Esophagus muscularis mucosa (tissue), 4 donors: ENCODE measurements at regions not wholly inside any gene's neighbourhood (a gene's known extent, or its start where the extent isn't known, plus 50 kb on each side); places are given as distances from the start of the nearest gene placed in this dataset.

Experiments used
- DNase-seq: peaks from one replicate; pipeline ENCODE4 v3.0.0-alpha.2; 2017; ENCODE audit errors: extremely low spot score
- H3K27ac ChIP-seq, 4 donors: fragments of 200-600 bp; sonication (generic); replicated peaks in 1 of 4; 1 replicate in 3 of 4; 2 replicates in 1 of 4; pipeline ENCODE4 v1.5.1; 2016 to 2019; ENCODE audit warnings: mild to moderate bottlenecking in 1 of 4
- H3K27me3 ChIP-seq, 4 donors: fragments of 200-600 bp; sonication (generic); one replicate each; pipeline versions ENCODE4 v1.5.1 to v1.6.0; 2016 to 2019
- H3K36me3 ChIP-seq, 4 donors: fragments of 200-600 bp; sonication (generic); one replicate each; pipeline ENCODE4 v1.5.1; 2016 to 2019
- H3K4me1 ChIP-seq, 4 donors: fragments of 200-600 bp; sonication (generic); one replicate each; pipeline ENCODE4 v1.5.1; 2016 to 2019
- H3K4me3 ChIP-seq, 4 donors: fragments of 200-600 bp; sonication (generic); 1 replicate in 2 of 4; 2 replicates in 2 of 4; pipeline ENCODE4 v1.5.1; 2016 to 2019; ENCODE audit warnings: mild to moderate bottlenecking in 4 of 4, moderate library complexity in 1 of 4
- H3K9me3 ChIP-seq, 4 donors: fragments of 200-600 bp; sonication (generic); 1 replicate in 3 of 4; 2 replicates in 1 of 4; pipeline ENCODE4 v1.5.1; 2016 to 2019
- EP300 ChIP-seq: sonication (generic); formaldehyde crosslinking; IDR thresholded peaks from one replicate; pipeline ENCODE4 v1.6.1; 2017; ENCODE audit warnings: antibody characterized with exemption
- POLR2A ChIP-seq: fragments of 450-650 bp; IDR thresholded peaks from one replicate; pipeline ENCODE4 v1.6.1; 2017; ENCODE audit warnings: antibody characterized with exemption, moderate library complexity, mild to moderate bottlenecking, low read depth
- POLR2AphosphoS5 ChIP-seq, 2 donors: sonication (generic); formaldehyde crosslinking; IDR thresholded peaks; one replicate each; pipeline ENCODE4 v1.6.1; 2017; ENCODE audit warnings: antibody characterized with exemption in 2 of 2
- WGBS: methylation state at CpG from one replicate; pipeline ENCODE4 v1.1.5; 2018; 5-methylcytosine and 5-hydroxymethylcytosine counted together
- intact Hi-C: fragments of 100-400 bp; cut with DNase I; formaldehyde crosslinking; loops from one replicate; pipeline ENCODE4 v1.15.1; 2023
- TF ChIP-seq, protein P1 (sequence below), 3 experiments: fragments of 200-600 bp in 2 of 3; fragments of 450-650 bp in 1 of 3; sonication (generic) in 2 of 3; IDR thresholded peaks; one replicate each; pipeline ENCODE4 v1.5.1; 2017 to 2019; ENCODE audit warnings: antibody characterized with exemption in 3 of 3, mild to moderate bottlenecking in 2 of 3, moderate library complexity in 1 of 3

DNA sequence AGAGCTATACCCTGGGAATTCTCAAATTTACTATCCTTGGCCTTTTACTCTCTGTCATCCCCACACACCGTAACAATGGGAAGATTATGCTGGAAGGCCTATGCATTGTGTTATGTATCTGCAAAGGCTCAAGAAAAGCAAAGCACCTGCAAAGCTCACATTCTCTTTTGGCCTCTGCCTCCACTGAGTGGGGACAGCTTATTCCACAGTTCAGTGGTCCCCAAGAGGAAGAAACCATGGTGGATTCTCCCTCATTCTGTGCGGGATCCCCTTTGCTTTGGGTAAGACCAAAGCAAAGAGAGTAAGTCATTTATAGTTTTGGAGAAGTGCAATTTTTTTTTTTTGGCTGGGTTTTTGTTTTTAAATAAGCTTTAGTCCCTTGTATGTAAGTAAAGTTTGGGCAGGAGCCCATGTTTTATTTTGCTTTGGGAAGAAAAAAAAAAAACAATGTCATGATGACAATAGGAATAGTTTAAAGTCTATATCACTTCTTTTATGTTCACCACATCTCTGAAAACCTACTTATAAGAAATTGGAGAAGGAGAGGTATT is 530.6 kb downstream of the FGF9 start:
- no peak overlapping the region for H3K27ac ChIP-seq
- intact Hi-C loops = no loop called here
- H3K4me3 ChIP-seq = no peak overlapping the region
- TF ChIP-seq, protein P1, sequence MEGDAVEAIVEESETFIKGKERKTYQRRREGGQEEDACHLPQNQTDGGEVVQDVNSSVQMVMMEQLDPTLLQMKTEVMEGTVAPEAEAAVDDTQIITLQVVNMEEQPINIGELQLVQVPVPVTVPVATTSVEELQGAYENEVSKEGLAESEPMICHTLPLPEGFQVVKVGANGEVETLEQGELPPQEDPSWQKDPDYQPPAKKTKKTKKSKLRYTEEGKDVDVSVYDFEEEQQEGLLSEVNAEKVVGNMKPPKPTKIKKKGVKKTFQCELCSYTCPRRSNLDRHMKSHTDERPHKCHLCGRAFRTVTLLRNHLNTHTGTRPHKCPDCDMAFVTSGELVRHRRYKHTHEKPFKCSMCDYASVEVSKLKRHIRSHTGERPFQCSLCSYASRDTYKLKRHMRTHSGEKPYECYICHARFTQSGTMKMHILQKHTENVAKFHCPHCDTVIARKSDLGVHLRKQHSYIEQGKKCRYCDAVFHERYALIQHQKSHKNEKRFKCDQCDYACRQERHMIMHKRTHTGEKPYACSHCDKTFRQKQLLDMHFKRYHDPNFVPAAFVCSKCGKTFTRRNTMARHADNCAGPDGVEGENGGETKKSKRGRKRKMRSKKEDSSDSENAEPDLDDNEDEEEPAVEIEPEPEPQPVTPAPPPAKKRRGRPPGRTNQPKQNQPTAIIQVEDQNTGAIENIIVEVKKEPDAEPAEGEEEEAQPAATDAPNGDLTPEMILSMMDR (IDR thresholded peaks at IDR 0.05) = no peak
- TF ChIP-seq EP300 = no peak
- no peak for TF ChIP-seq POLR2AphosphoS5 (IDR thresholded peaks at IDR 0.05)
- no peak for TF ChIP-seq POLR2A
- DNase-seq = peak; percentile 70
- no peaks in the 10 kb centered on the region for H3K27me3 ChIP-seq
- WGBS = 91% methylated on average over 2 of the region's 2 CpGs
- H3K36me3 ChIP-seq = no peaks in the 10 kb centered on the region
- peaks cover 9 to 18% (median 16%) of the 10 kb centered on the region in 4 donors for H3K4me1 ChIP-seq
- H3K9me3 ChIP-seq = peaks cover 0 to 2% (median 0%) of the 10 kb centered on the region in 4 donors

DNA sequence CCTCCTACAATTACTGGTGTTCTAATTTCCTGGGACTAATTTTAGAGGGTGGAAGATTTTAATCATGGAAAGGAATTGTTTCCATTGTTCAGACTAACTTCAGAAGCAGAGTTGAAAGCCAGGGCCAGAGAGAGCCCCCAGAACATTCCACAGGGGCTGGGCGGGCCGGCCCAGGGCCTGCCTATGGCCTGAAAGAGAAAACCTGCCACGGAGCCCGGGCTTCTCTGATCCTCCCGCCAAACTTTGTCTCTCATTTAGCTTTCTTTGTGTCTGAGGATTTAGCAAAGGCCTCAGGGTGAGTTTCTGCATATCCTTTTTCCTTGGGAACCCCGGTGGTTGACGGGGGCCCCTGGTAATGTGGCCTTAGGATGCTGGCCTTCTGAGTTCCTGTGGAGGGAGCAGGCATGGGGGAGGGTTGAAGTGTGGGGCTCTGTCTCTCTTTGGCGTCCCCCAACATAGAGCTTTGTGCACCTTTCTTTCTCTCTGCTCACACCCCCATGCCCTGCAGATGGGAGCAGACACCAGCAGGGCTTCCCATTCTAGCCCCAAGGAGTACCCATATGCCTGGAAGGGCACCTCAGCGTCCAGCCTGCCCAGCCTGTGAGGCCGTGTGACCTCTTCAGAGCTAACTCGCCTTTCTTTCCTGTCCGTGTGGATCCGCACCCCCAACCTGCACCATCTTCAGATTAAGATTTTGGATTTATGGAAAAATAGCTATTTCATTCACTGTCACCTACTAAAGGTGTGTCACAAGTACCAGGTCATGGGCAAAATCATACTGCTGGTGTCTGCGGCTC is 539.5 kb downstream of the FGF9 start:
- no peaks in the 10 kb centered on the region for H3K36me3 ChIP-seq
- DNase-seq = no peak
- TF ChIP-seq EP300 (no peak), POLR2A (no peak), POLR2AphosphoS5 (IDR thresholded peaks at IDR 0.05) (no peak)
- TF ChIP-seq, protein P1 (IDR thresholded peaks at IDR 0.05) = no peak
- no peak overlapping the region for H3K27ac ChIP-seq
- intact Hi-C loops = no loop called here
- no peak overlapping the region for H3K4me3 ChIP-seq
- no peaks in the 10 kb centered on the region for H3K4me1 ChIP-seq
- H3K27me3 ChIP-seq = no peaks in the 10 kb centered on the region
- WGBS = 83% methylated on average over 14 of the region's 14 CpGs
- peaks cover 0 to 5% (median 0%) of the 10 kb centered on the region in 4 donors for H3K9me3 ChIP-seq

DNA sequence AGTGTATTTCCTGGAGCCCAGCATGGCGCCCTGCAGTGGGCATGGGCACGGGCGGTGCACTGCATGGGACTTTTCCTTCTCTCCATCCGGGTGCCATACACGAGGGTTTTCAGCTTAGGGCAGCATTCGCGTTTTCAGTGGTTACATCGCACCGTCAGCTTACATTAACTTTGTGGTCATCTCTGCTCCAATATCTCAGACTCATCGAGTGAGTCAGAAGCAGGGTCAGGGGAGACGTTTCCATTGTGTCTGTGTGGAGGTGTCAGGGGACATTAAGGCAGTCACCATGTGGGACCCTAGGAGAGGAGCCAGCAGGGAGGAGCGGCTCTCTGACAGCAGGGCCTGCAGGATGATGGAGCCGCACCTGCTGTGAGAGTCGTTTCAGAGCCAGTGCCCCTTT is 541.0 kb downstream of the FGF9 start:
- TF ChIP-seq, protein P1 (IDR thresholded peaks at IDR 0.05) = no peak
- no peak for TF ChIP-seq POLR2AphosphoS5 (IDR thresholded peaks at IDR 0.05)
- TF ChIP-seq EP300 = no peak
- TF ChIP-seq POLR2A = no peak
- H3K9me3 ChIP-seq = no peaks in the 10 kb centered on the region
- intact Hi-C loops = no loop called here
- H3K36me3 ChIP-seq = no peaks in the 10 kb centered on the region
- WGBS = 92% methylated on average over 14 of the region's 14 CpGs
- H3K4me3 ChIP-seq = no peak overlapping the region
- DNase-seq = no peak
- H3K27me3 ChIP-seq = no peaks in the 10 kb centered on the region
- no peak overlapping the region for H3K27ac ChIP-seq
- H3K4me1 ChIP-seq = no peaks in the 10 kb centered on the region

GRCh38 chr13:22212576-22212975 is 541.7 kb downstream of the FGF9 start:
- WGBS = 89% methylated on average over 10 of the region's 10 CpGs
- Histone ChIP-seq H3K27me3 (no peaks in the 10 kb centered on the region), H3K4me1 (no peaks in the 10 kb centered on the region), H3K9me3 (no peaks in the 10 kb centered on the region), H3K4me3 (no peak overlapping the region), H3K27ac (no peak overlapping the region), H3K36me3 (no peaks in the 10 kb centered on the region)
- intact Hi-C loops = no loop called here
- TF ChIP-seq POLR2A (no peak), EP300 (no peak), POLR2AphosphoS5 (IDR thresholded peaks at IDR 0.05) (no peak)
- TF ChIP-seq, protein P1 (IDR thresholded peaks at IDR 0.05) = no peak
- no peak for DNase-seq
